ENCODE measurements at regions not wholly inside any gene's neighbourhood (a gene's known extent, or its start where the extent isn't known, plus 50 kb on each side); places are given as distances from the start of the nearest gene placed in this dataset.

DNA sequence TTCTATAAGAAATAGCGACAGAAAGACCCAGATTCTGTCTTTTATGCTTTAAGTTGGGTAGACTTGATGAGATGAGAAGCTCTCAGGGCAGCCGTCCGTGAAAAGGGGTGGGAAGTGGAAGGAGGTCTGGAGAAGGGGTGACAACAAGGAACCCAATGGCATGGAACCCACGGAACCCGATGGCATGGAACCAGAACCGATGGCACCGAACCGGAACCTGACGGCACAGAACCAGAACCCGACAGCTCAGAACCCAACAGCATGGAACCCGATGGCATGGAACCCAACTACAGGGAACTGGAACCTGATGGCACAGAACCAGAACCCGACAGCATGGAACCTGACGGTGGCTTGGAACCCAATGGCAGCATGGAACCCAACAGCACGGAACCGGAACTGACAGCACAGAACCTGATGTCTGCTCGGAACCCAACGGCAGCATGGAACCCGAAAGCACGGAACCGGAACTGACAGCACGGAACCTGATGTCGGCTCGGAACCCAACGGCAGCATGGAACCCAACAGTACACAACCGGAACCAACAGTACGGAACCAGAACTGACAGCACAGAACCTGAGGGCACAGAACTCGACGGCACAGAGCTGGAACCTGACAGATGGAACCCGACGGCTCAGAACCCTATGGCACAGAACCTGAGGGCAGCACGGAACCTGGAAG, 155.2 kb downstream of the TMEM18 start:
- Histone ChIP-seq H3K4me3 (ENCODE audit: low read length in 3 of 3) (no peak overlapping the region), H3K4me1 (ENCODE audit: control insufficient read depth in 2 of 3, insufficient read depth in 2 of 3, low read depth in 1 of 3, low read length in 3 of 3) (no peaks in the 10 kb centered on the region), H3K9ac (ENCODE audit: low read length in 3 of 3) (no peak overlapping the region), H3K36me3 (ENCODE audit: control insufficient read depth in 2 of 3, insufficient read depth in 3 of 3, low read length in 3 of 3) (no peaks in the 10 kb centered on the region), H3K27me3 (ENCODE audit: control insufficient read depth, insufficient read depth, low read length) (no peaks in the 10 kb centered on the region), H3K9me3 (ENCODE audit: control insufficient read depth in 2 of 3, insufficient read depth in 1 of 3, low read length in 3 of 3) (peaks cover 0 to 2% (median 0%) of the 10 kb centered on the region in 3 donors), H3K27ac (ENCODE audit: low read depth in 2 of 2, low read length in 2 of 2) (no peak overlapping the region)
- no peak for TF ChIP-seq CTCF (IDR thresholded peaks at IDR 0.05; ENCODE audit: borderline replicate concordance, extremely low read depth, insufficient read depth)
- FAIRE-seq (no peak), DNase-seq (no peak)
- intact Hi-C loops (cut with DNase I), result no loop called here

DNA sequence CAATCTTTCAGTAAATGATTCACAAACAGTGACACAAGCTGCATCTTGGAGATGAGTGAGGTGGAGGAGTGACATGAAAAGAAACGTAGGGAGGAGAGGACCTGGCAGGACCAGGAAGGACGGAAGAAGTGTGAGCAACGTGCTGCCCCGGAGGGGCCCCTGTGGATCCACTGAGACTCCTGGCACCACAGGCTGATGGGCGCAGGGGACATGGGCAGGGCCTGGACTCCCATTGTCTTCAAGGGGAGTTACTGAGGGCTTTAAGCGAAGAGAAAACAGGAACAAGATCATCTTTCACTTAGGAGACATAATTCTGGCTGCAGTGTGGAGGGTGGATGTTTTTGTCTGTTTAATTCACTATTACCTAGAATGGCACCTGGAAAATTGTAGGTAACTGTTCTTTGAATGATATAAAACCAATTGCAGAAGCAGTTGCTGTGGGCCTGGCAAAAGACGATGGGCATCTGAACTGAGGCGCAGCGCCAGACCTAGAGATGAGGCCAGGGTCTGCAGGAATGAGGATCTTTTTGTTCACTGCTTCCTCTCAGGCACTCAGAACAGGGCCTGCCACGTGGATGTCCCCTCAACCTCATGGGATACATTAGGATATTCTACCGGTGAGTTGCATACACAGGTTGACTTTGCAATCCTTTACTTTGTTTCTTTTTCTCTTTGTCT, 156.4 kb downstream of the TMEM18 start:
- FAIRE-seq (no peak), DNase-seq (no peak)
- Histone ChIP-seq H3K27me3 (ENCODE audit: control insufficient read depth, insufficient read depth, low read length) (no peaks in the 10 kb centered on the region), H3K4me1 (ENCODE audit: control insufficient read depth in 2 of 3, insufficient read depth in 2 of 3, low read depth in 1 of 3, low read length in 3 of 3) (no peaks in the 10 kb centered on the region), H3K9ac (ENCODE audit: low read length in 3 of 3) (no peak overlapping the region), H3K4me3 (ENCODE audit: low read length in 3 of 3) (no peak overlapping the region), H3K36me3 (ENCODE audit: control insufficient read depth in 2 of 3, insufficient read depth in 3 of 3, low read length in 3 of 3) (no peaks in the 10 kb centered on the region), H3K9me3 (ENCODE audit: control insufficient read depth in 2 of 3, insufficient read depth in 1 of 3, low read length in 3 of 3) (no peaks in the 10 kb centered on the region), H3K27ac (ENCODE audit: low read depth in 2 of 2, low read length in 2 of 2) (no peak overlapping the region)
- no peak for TF ChIP-seq CTCF (IDR thresholded peaks at IDR 0.05; ENCODE audit: borderline replicate concordance, extremely low read depth, insufficient read depth)
- intact Hi-C loops (cut with DNase I), result no loop called here

DNA sequence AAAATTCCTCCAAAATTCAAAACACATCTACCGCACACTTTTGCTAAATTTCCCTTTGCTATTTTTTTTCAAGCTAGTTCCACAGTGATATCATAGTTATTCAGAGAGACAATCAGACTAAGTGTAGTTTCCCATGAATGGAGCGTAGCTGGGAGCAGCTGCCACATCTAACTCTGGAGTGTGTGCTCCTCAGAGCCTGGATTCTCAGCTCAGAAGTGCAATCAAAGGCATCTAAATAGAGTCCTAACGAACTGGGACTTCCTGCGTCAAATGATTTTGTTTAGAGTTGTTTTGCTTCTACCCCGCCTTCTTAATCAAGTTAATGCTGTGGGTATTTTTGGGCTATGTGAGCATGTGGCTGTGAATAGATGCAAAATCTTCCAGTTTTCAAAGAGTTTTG, 160.3 kb downstream of the TMEM18 start:
- FAIRE-seq, result no peak
- H3K9me3 ChIP-seq (ENCODE audit: control insufficient read depth in 2 of 3, insufficient read depth in 1 of 3, low read length in 3 of 3), result no peaks in the 10 kb centered on the region

More for the DNA sequence above, 160.3 kb downstream of the TMEM18 start:
- no peaks in the 10 kb centered on the region for H3K36me3 ChIP-seq (ENCODE audit: control insufficient read depth in 2 of 3, insufficient read depth in 3 of 3, low read length in 3 of 3)
- H3K27me3 ChIP-seq (ENCODE audit: control insufficient read depth, insufficient read depth, low read length), result no peaks in the 10 kb centered on the region
- H3K4me1 ChIP-seq (ENCODE audit: control insufficient read depth in 2 of 3, insufficient read depth in 2 of 3, low read depth in 1 of 3, low read length in 3 of 3), result no peaks in the 10 kb centered on the region
- intact Hi-C loops (cut with DNase I), result no loop called here
- H3K27ac ChIP-seq (ENCODE audit: low read depth in 2 of 2, low read length in 2 of 2), result no peak overlapping the region
- no peak overlapping the region for H3K4me3 ChIP-seq (ENCODE audit: low read length in 3 of 3)
- no peak for TF ChIP-seq CTCF (IDR thresholded peaks at IDR 0.05; ENCODE audit: borderline replicate concordance, extremely low read depth, insufficient read depth)
- no peak overlapping the region for H3K9ac ChIP-seq (ENCODE audit: low read length in 3 of 3)
- no peak for DNase-seq
